IMR-90 (cell line): ENCODE measurements at regions not wholly inside any gene's neighbourhood (a gene's known extent, or its start where the extent isn't known, plus 50 kb on each side); places are given as distances from the start of the nearest gene placed in this dataset.
A peak's percentile ranks its signal among the peaks of the same experiment; 100 is the strongest.

Experiments
- ATAC-seq: fragments of 200-7000 bp; cut with Tn5 transposase; 2 replicates; pipeline ENCODE4 v1.9.1; 2020; ENCODE audit warnings: low read depth, mild to moderate bottlenecking, moderate library complexity
- BruUV-seq: library from RNA; stranded (reverse); fragments of 400-500 nt; replicated peaks from 2 replicates; lab custom pipeline; 2021; lab: Mats Ljungman, UMichigan
- CTCF ChIA-PET: fragments of 300-600 bp; formaldehyde crosslinking; extraction: SDS; loops from one replicate; lab custom pipeline; 2021; ENCODE audit warnings: antibody characterized with exemption; lab: Yijun Ruan, JAX
- POLR2A ChIA-PET: fragments of 300-600 bp; sonication (Branson Sonifier 250); formaldehyde crosslinking; loops from one replicate; lab custom pipeline; 2022; ENCODE audit warnings: antibody characterized with exemption; ENCODE audit not compliant: unreplicated experiment; lab: Charles Lee
- DNase-seq: peaks from one replicate; pipeline ENCODE4 v3.0.0; 2013
- H2AFZ ChIP-seq: replicated peaks from 2 replicates; pipeline ENCODE3; 2013; ENCODE audit warnings: low read length, mild to moderate bottlenecking; ENCODE audit not compliant: poor library complexity
- H2AK5ac ChIP-seq: 2 replicates; pipeline ENCODE4 v1.6.1; 2013; ENCODE audit warnings: low read depth, low read length, inconsistent platforms
- H2AK9ac ChIP-seq: replicated peaks from 2 replicates; pipeline ENCODE3; 2013; ENCODE audit warnings: mild to moderate bottlenecking, low read depth, low read length, moderate library complexity; ENCODE audit not compliant: poor library complexity
- H2BK120ac ChIP-seq: 2 replicates; pipeline ENCODE4 v1.6.1; 2013; ENCODE audit warnings: low read depth, low read length, inconsistent platforms
- H2BK15ac ChIP-seq: 3 replicates; pipeline ENCODE4 v1.6.1; 2013; ENCODE audit warnings: low read depth, low read length, inconsistent platforms
- H2BK20ac ChIP-seq: 2 replicates; pipeline ENCODE4 v1.6.1; 2013; ENCODE audit warnings: low read depth, mild to moderate bottlenecking, inconsistent platforms, low read length, moderate library complexity
- H2BK5ac ChIP-seq: 2 replicates; pipeline ENCODE4 v1.6.1; 2013; ENCODE audit warnings: mild to moderate bottlenecking, low read depth, low read length, inconsistent platforms; ENCODE audit not compliant: poor library complexity, severe bottlenecking
- H3K14ac ChIP-seq: replicated peaks from 2 replicates; pipeline ENCODE4 v1.6.1; 2013; ENCODE audit warnings: low read depth, low read length, inconsistent platforms
- H3K18ac ChIP-seq: 2 replicates; pipeline ENCODE4 v1.6.1; 2013; ENCODE audit warnings: low read depth, low read length, control low read depth
- H3K23ac ChIP-seq: 2 replicates; pipeline ENCODE4 v1.6.1; 2013; ENCODE audit warnings: low read depth, low read length, inconsistent platforms
- H3K27ac ChIP-seq: 2 replicates; pipeline ENCODE4 v1.5.1; 2013; ENCODE audit warnings: mild to moderate bottlenecking, control low read depth, low read length; ENCODE audit not compliant: insufficient read depth
- H3K27me3 ChIP-seq: 2 replicates; pipeline ENCODE4 v1.6.1; 2013; ENCODE audit warnings: low read length; ENCODE audit not compliant: control insufficient read depth, insufficient read depth
- H3K36me3 ChIP-seq: 2 replicates; pipeline ENCODE4 v1.6.1; 2013; ENCODE audit warnings: low read length, mixed read lengths; ENCODE audit not compliant: control insufficient read depth, insufficient read depth
- H3K4ac ChIP-seq: 2 replicates; pipeline ENCODE4 v1.6.1; 2013; ENCODE audit warnings: low read depth, low read length, inconsistent platforms
- H3K4me1 ChIP-seq: 2 replicates; pipeline ENCODE4 v1.6.1; 2013; ENCODE audit warnings: low read length, mixed read lengths; ENCODE audit not compliant: control insufficient read depth, insufficient read depth
- H3K4me2 ChIP-seq: 2 replicates; pipeline ENCODE4 v1.6.1; 2013; ENCODE audit warnings: low read depth, mild to moderate bottlenecking, control low read depth, low read length, moderate library complexity
- H3K4me3 ChIP-seq: 2 replicates; pipeline ENCODE4 v1.5.1; 2013; ENCODE audit warnings: low read depth, mild to moderate bottlenecking, control low read depth, low read length, moderate library complexity; ENCODE audit not compliant: insufficient read depth
- H3K56ac ChIP-seq: 2 replicates; pipeline ENCODE4 v1.6.1; 2013; ENCODE audit warnings: low read length, inconsistent platforms; ENCODE audit not compliant: insufficient read depth; ENCODE audit errors: extremely low read depth
- H3K79me1 ChIP-seq, 2 experiments: 2 replicates each; pipeline ENCODE4 v1.6.1; 2013; ENCODE audit warnings: low read length in 2 of 2, inconsistent platforms in 1 of 2, low read depth in 1 of 2
- H3K9ac ChIP-seq: 2 replicates; pipeline ENCODE4 v1.6.1; 2013; ENCODE audit warnings: low read depth, low read length, control low read depth
- H3K9me1 ChIP-seq: 2 replicates; pipeline ENCODE4 v1.6.1; 2013; ENCODE audit warnings: low read length, inconsistent platforms; ENCODE audit not compliant: insufficient read depth
- H3K9me3 ChIP-seq: 2 replicates; pipeline ENCODE4 v1.6.1; 2013; ENCODE audit warnings: low read length; ENCODE audit not compliant: control insufficient read depth, insufficient read depth
- H4K20me1 ChIP-seq: 2 replicates; pipeline ENCODE4 v1.6.1; 2013; ENCODE audit warnings: low read length, inconsistent platforms; ENCODE audit not compliant: insufficient read depth
- H4K5ac ChIP-seq: 2 replicates; pipeline ENCODE4 v1.6.1; 2013; ENCODE audit warnings: mild to moderate bottlenecking, low read depth, low read length, control low read depth
- H4K8ac ChIP-seq, 2 experiments: 2 replicates each; pipeline ENCODE4 v1.6.1; 2013; ENCODE audit warnings: low read depth in 2 of 2, low read length in 2 of 2, control low read depth in 1 of 2, inconsistent platforms in 1 of 2
- H4K91ac ChIP-seq: 2 replicates; pipeline ENCODE4 v1.6.1; 2013; ENCODE audit warnings: low read depth, low read length, inconsistent platforms; ENCODE audit not compliant: insufficient read depth
- BHLHE40 ChIP-seq: fragments of 150-350 bp; IDR thresholded peaks from 2 replicates; pipeline ENCODE4 v1.6.1; 2016; ENCODE audit warnings: mild to moderate bottlenecking, low read depth, low read length
- CEBPB ChIP-seq: IDR thresholded peaks from 2 replicates; pipeline ENCODE4 v1.6.1; 2012; ENCODE audit warnings: low read depth, low read length, improper control_type of control experiment
- CHD1 ChIP-seq: IDR thresholded peaks from 2 replicates; pipeline ENCODE4 v1.6.1; 2012; ENCODE audit warnings: low read depth, low read length, improper control_type of control experiment
- FOS ChIP-seq: fragments of 150-350 bp; IDR thresholded peaks from 2 replicates; pipeline ENCODE4 v1.6.1; 2016; ENCODE audit warnings: low read depth, low read length
- MAFK ChIP-seq: IDR thresholded peaks from 2 replicates; pipeline ENCODE4 v1.6.1; 2012; ENCODE audit warnings: low read depth, low read length, improper control_type of control experiment
- MAZ ChIP-seq: IDR thresholded peaks from 2 replicates; pipeline ENCODE4 v1.6.1; 2012; ENCODE audit warnings: low read depth, mild to moderate bottlenecking, low read length, improper control_type of control experiment, moderate library complexity, borderline replicate concordance
- MXI1 ChIP-seq: IDR thresholded peaks from 2 replicates; pipeline ENCODE4 v1.6.1; 2012; ENCODE audit warnings: low read depth, mild to moderate bottlenecking, low read length, moderate library complexity, borderline replicate concordance
- POLR2A ChIP-seq: IDR thresholded peaks from 2 replicates; pipeline ENCODE4 v1.6.1; 2012; ENCODE audit warnings: mild to moderate bottlenecking, low read depth, low read length
- RAD21 ChIP-seq: IDR thresholded peaks from 2 replicates; pipeline ENCODE4 v1.6.1; 2012; ENCODE audit warnings: low read length, improper control_type of control experiment
- RFX5 ChIP-seq: IDR thresholded peaks from 2 replicates; pipeline ENCODE4 v1.8.0; 2012; ENCODE audit warnings: low read depth, mild to moderate bottlenecking, low read length, moderate library complexity
- SMC3 ChIP-seq: fragments of 150-350 bp; IDR thresholded peaks from 2 replicates; pipeline ENCODE4 v1.6.1; 2016; ENCODE audit warnings: low read depth, mild to moderate bottlenecking, antibody characterized with exemption, low read length, moderate library complexity
- WGBS, 2 experiments: methylation state at CpG; one replicate each; pipeline versions ENCODE4 v1.1.5 to v1.1.7; 2013; ENCODE audit warnings: missing lambda C conversion rate in 2 of 2; ENCODE audit not compliant: insufficient read length in 1 of 2; ENCODE audit errors: extremely low coverage in 2 of 2; 5-methylcytosine and 5-hydroxymethylcytosine counted together
- dilution Hi-C: fragments of 300-500 bp; cut with HindIII; formaldehyde crosslinking; loops from one replicate; pipeline ENCODE4 v1.14.3; 2018; ENCODE audit warnings: low sequenced_read_pairs; ENCODE audit not compliant: unreplicated experiment
- in situ Hi-C: fragments of 300-500 bp; cut with MboI; formaldehyde crosslinking; loops from 3 replicates; pipeline ENCODE4 v1.14.3; 2019; ENCODE audit warnings: low sequenced_read_pairs, inconsistent platforms, mixed read lengths
- intact Hi-C: fragments of 100-400 bp; cut with micrococcal nuclease; formaldehyde crosslinking; loops from 2 replicates; pipeline ENCODE4 v1.10.0; 2022
- TF ChIP-seq, protein P1 (sequence below): fragments of 150-350 bp; IDR thresholded peaks from 2 replicates; pipeline ENCODE4 v1.6.1; 2016; ENCODE audit warnings: low read depth, mild to moderate bottlenecking, low read length, moderate library complexity, borderline replicate concordance
- TF ChIP-seq, protein P2 (sequence below): fragments of 150-350 bp; IDR thresholded peaks from 2 replicates; pipeline ENCODE4 v1.6.1; 2017; ENCODE audit warnings: mild to moderate bottlenecking, antibody characterized with exemption, low read length, low read depth

DNA sequence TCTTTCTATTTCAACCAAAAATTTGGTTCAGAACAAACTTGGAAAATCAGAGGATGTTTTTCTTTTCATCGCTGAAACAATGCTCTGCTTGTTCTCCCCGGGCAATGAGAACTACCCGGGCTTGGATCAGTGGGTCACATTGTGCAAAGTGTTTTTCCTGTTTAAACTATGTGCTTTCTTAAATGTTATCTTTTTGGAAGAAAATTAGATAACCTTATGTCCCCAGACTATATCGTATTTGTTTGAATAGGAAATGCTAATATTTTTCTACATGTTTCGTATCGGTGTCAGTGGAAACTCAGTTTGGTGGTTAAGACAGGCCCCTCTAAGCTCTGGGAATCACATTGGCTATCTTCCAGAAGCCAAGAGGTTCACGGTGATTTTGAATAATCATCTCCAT lies 319.5 kb upstream of the NFE2L3 start:
- Histone ChIP-seq H3K27me3 (no peaks in the 10 kb centered on the region), H2AK9ac (no peak overlapping the region), H3K27ac (peak overlapping the region; percentile 80; the same call in 1 of the 2 replicates), H4K8ac (no peak overlapping the region), H3K14ac (no peak overlapping the region), H2AFZ (no peak overlapping the region), H3K9me1 (no peaks in the 10 kb centered on the region), H2BK15ac (no peak overlapping the region), H3K9me3 (no peaks in the 10 kb centered on the region), H2AK5ac (no peak overlapping the region), H3K18ac (no peak overlapping the region; the same call in 1 of the 2 replicates), H4K20me1 (no peaks in the 10 kb centered on the region), H3K9ac (no peak overlapping the region), H2BK20ac (no peak overlapping the region; the same call in 1 of the 2 replicates), H3K4me3 (no peak overlapping the region), H3K4me2 (peak overlapping the region; percentile 3; the same call in 1 of the 2 replicates), H3K56ac (no peak overlapping the region), H2BK120ac (peak overlapping the region; percentile 45; the same call in 1 of the 2 replicates), H3K36me3 (no peaks in the 10 kb centered on the region), H3K4ac (no peak overlapping the region), H3K4me1 (peaks cover 13% of the 10 kb centered on the region), H4K5ac (no peak overlapping the region; the same call in 1 of the 2 replicates), H2BK5ac (no peak overlapping the region), H4K91ac (no peak overlapping the region), H3K79me1 (no peaks in the 10 kb centered on the region), H3K23ac (no peak overlapping the region)
- DNase-seq: no peak
- no TSS peak for BruUV-seq
- ChIA-PET CTCF (no interaction called here), POLR2A (no interaction called here)
- in situ Hi-C loops: no loop called here
- TF ChIP-seq MXI1: no peak
- TF ChIP-seq, protein P1, sequence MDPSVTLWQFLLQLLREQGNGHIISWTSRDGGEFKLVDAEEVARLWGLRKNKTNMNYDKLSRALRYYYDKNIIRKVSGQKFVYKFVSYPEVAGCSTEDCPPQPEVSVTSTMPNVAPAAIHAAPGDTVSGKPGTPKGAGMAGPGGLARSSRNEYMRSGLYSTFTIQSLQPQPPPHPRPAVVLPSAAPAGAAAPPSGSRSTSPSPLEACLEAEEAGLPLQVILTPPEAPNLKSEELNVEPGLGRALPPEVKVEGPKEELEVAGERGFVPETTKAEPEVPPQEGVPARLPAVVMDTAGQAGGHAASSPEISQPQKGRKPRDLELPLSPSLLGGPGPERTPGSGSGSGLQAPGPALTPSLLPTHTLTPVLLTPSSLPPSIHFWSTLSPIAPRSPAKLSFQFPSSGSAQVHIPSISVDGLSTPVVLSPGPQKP: no peak
- TF ChIP-seq, protein P2, sequence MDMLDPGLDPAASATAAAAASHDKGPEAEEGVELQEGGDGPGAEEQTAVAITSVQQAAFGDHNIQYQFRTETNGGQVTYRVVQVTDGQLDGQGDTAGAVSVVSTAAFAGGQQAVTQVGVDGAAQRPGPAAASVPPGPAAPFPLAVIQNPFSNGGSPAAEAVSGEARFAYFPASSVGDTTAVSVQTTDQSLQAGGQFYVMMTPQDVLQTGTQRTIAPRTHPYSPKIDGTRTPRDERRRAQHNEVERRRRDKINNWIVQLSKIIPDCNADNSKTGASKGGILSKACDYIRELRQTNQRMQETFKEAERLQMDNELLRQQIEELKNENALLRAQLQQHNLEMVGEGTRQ: no peak
- no peak for TF ChIP-seq MAZ
- TF ChIP-seq SMC3: no peak
- TF ChIP-seq BHLHE40: no peak
- no peak for TF ChIP-seq CHD1
- TF ChIP-seq FOS: no peak
- no peak for TF ChIP-seq RFX5
- no peak for TF ChIP-seq RAD21
- TF ChIP-seq MAFK: no peak
- no peak for TF ChIP-seq POLR2A
- TF ChIP-seq CEBPB: no peak
- ATAC-seq: peak; percentile 31; the same call in 1 of the 2 replicates
- intact Hi-C loops: no loop called here
- 38% methylated on average over 2 of the region's 7 CpGs; no CpG with 5 or more reads in 1 of the 2 experiments for WGBS, 2 experiments
- dilution Hi-C loops: no loop called here
